ENCODE measurements at regions not wholly inside any gene's neighbourhood (a gene's known extent, or its start where the extent isn't known, plus 50 kb on each side); places are given as distances from the start of the nearest gene placed in this dataset.

GRCh38 chr20:7589164-7589563 is 351.1 kb downstream of the HAO1 start:
- Mint-ChIP-seq H3K27ac (no peak overlapping the region), H3K9me3 (ENCODE audit: insufficient read depth) (no peaks in the 10 kb centered on the region), H3K27me3 (no peaks in the 10 kb centered on the region), H3K4me3 (no peak overlapping the region), H3K4me1 (no peaks in the 10 kb centered on the region)
- no peaks in the 10 kb centered on the region for H4K20me1 ChIP-seq (ENCODE audit: control insufficient read depth, insufficient read depth, low read length, poor library complexity, severe bottlenecking)
- POLR2A ChIA-PET: no interaction called here
- H3K27ac ChIP-seq (ENCODE audit: low read length in 2 of 2): no peak overlapping the region
- H3K4me1 ChIP-seq (ENCODE audit: control insufficient read depth in 2 of 2, insufficient read depth in 2 of 2, low read length in 2 of 2): no peaks in the 10 kb centered on the region
- no peak for TF ChIP-seq EZH2 (IDR thresholded peaks at IDR 0.05; ENCODE audit: borderline replicate concordance, insufficient read depth, low read depth, low read length, poor library complexity, severe bottlenecking)
- intact Hi-C loops (cut with micrococcal nuclease): no loop called here
- H3K79me2 ChIP-seq (ENCODE audit: control insufficient read depth, insufficient read depth, low read length): no peaks in the 10 kb centered on the region
- no peaks in the 10 kb centered on the region for H3K27me3 ChIP-seq (replicated peaks in 1 of 4; ENCODE audit: control extremely low read depth in 1 of 4, control insufficient read depth in 3 of 4, insufficient read depth in 4 of 4, low read length in 3 of 4)
- H2AFZ ChIP-seq (ENCODE audit: insufficient read depth, low read depth, low read length, poor library complexity, severe bottlenecking): no peak overlapping the region
- H3K9me3 ChIP-seq (ENCODE audit: control extremely low read depth in 1 of 3, control insufficient read depth in 2 of 3, insufficient read depth in 1 of 3, low read length in 2 of 3): no peaks in the 10 kb centered on the region
- CTCF ChIA-PET: no interaction called here
- no peak overlapping the region for H3K9ac ChIP-seq (ENCODE audit: low read length)
- no peak for DNase-seq
- WGBS (ENCODE audit: insufficient coverage): no CpG with 5 or more reads among the region's 1 CpG
- H3K4me2 ChIP-seq (replicated peaks; ENCODE audit: low read depth, low read length, poor library complexity, severe bottlenecking): no peak overlapping the region
- no peaks in the 10 kb centered on the region for H3K36me3 ChIP-seq (replicated peaks in 1 of 2; ENCODE audit: control extremely low read depth in 1 of 2, control insufficient read depth in 1 of 2, extremely low read depth in 1 of 2, insufficient read depth in 2 of 2, low read length in 1 of 2)
- ATAC-seq (ENCODE audit: low read depth): no peak
- H3K4me3 ChIP-seq (ENCODE audit: control extremely low read depth in 1 of 5, extremely low read depth in 1 of 5, insufficient read depth in 1 of 5, low read depth in 2 of 5, low read length in 4 of 5): no peak overlapping the region

- no peak overlapping the region for H3K4me2 ChIP-seq (replicated peaks; ENCODE audit: low read depth, low read length, poor library complexity, severe bottlenecking)
- peaks cover 3% of the 10 kb centered on the region for H3K9me3 Mint-ChIP-seq (ENCODE audit: insufficient read depth)
- no peaks in the 10 kb centered on the region for H3K27me3 ChIP-seq (replicated peaks in 1 of 4; ENCODE audit: control extremely low read depth in 1 of 4, control insufficient read depth in 3 of 4, insufficient read depth in 4 of 4, low read length in 3 of 4)
- H2AFZ ChIP-seq (ENCODE audit: insufficient read depth, low read depth, low read length, poor library complexity, severe bottlenecking): no peak overlapping the region
- no peak overlapping the region for H3K27ac ChIP-seq (ENCODE audit: low read length in 2 of 2)
- intact Hi-C loops (cut with micrococcal nuclease): no loop called here
- TF ChIP-seq EZH2 (IDR thresholded peaks at IDR 0.05; ENCODE audit: borderline replicate concordance, insufficient read depth, low read depth, low read length, poor library complexity, severe bottlenecking): no peak
- TF ChIP-seq CTCF (IDR thresholded peaks at IDR 0.05): no peak
- H3K4me1 Mint-ChIP-seq: no peaks in the 10 kb centered on the region
- no peaks in the 10 kb centered on the region for H4K20me1 ChIP-seq (ENCODE audit: control insufficient read depth, insufficient read depth, low read length, poor library complexity, severe bottlenecking)
- ChIA-PET POLR2A (no interaction called here), CTCF (no interaction called here)
- no peak overlapping the region for H3K27ac Mint-ChIP-seq
- WGBS (ENCODE audit: insufficient coverage): 71% methylated on average over 2 of the region's 3 CpGs
- H3K79me2 ChIP-seq (ENCODE audit: control insufficient read depth, insufficient read depth, low read length): no peaks in the 10 kb centered on the region
- H3K4me1 ChIP-seq (ENCODE audit: control insufficient read depth in 2 of 2, insufficient read depth in 2 of 2, low read length in 2 of 2): no peaks in the 10 kb centered on the region
- H3K9ac ChIP-seq (ENCODE audit: low read length): no peak overlapping the region
- H3K4me3 Mint-ChIP-seq: no peak overlapping the region
- H3K27me3 Mint-ChIP-seq: no peaks in the 10 kb centered on the region
- H3K9me3 ChIP-seq (ENCODE audit: control extremely low read depth in 1 of 3, control insufficient read depth in 2 of 3, insufficient read depth in 1 of 3, low read length in 2 of 3): peaks cover 0 to 7% (median 0%) of the 10 kb centered on the region in 3 donors
- ATAC-seq (ENCODE audit: low read depth) (no peak), DNase-seq (no peak)
- no peak overlapping the region for H3K4me3 ChIP-seq (ENCODE audit: control extremely low read depth in 1 of 5, extremely low read depth in 1 of 5, insufficient read depth in 1 of 5, low read depth in 2 of 5, low read length in 4 of 5)
- H3K36me3 ChIP-seq (replicated peaks in 1 of 2; ENCODE audit: control extremely low read depth in 1 of 2, control insufficient read depth in 1 of 2, extremely low read depth in 1 of 2, insufficient read depth in 2 of 2, low read length in 1 of 2): no peaks in the 10 kb centered on the region
Measured at GRCh38 chr20:7596541-7596940, 343.7 kb downstream of the HAO1 start.

Data from B cell (primary cell).